ENCODE measurements at regions not wholly inside any gene's neighbourhood (a gene's known extent, or its start where the extent isn't known, plus 50 kb on each side); places are given as distances from the start of the nearest gene placed in this dataset.

DNA sequence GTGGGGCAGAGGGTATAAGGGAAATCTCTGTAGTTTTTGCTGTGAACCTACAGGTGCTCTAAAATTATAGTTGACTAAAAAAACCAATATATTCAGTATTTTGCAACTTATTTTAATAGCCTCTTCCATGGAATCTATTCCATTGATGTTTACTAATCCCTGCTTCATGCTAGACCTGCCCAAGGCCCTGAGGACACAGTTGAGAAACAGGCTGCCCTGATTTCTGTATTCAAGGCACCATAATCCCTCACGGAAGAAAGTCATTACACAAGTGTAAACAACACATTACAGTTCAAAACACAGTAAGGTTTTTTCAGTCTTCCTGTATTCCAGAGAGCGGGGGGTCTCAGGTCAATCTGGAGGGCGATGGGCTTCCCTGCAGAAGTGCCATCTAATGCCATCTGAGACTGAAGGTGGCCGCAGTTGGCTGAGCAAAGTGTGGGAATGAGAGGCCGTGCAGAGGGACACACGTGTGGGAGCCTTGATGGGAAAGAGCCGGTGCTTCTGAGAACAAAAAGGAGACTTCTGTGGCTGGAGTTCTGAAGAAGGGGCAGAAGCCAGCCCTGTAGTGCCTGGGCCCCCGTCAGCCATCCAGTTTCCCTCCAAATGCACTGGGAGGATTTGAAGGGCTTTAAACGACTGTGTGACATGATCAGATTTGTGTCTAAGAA is 146.9 kb downstream of the PTPN20 start:
- no peaks in the 10 kb centered on the region for H3K36me3 Mint-ChIP-seq (ENCODE audit: low read depth)
- H3K27me3 Mint-ChIP-seq = no peaks in the 10 kb centered on the region
- no peak overlapping the region for H3K4me3 Mint-ChIP-seq
- H3K9me3 Mint-ChIP-seq = no peaks in the 10 kb centered on the region
- ChIA-PET POLR2A (no interaction called here), CTCF (no interaction called here)
- ATAC-seq (ENCODE audit: low read depth) (no peak), DNase-seq (no peak)
- no peak overlapping the region for H3K27ac Mint-ChIP-seq
- no peaks in the 10 kb centered on the region for H3K4me1 Mint-ChIP-seq
- TF ChIP-seq, protein P1, sequence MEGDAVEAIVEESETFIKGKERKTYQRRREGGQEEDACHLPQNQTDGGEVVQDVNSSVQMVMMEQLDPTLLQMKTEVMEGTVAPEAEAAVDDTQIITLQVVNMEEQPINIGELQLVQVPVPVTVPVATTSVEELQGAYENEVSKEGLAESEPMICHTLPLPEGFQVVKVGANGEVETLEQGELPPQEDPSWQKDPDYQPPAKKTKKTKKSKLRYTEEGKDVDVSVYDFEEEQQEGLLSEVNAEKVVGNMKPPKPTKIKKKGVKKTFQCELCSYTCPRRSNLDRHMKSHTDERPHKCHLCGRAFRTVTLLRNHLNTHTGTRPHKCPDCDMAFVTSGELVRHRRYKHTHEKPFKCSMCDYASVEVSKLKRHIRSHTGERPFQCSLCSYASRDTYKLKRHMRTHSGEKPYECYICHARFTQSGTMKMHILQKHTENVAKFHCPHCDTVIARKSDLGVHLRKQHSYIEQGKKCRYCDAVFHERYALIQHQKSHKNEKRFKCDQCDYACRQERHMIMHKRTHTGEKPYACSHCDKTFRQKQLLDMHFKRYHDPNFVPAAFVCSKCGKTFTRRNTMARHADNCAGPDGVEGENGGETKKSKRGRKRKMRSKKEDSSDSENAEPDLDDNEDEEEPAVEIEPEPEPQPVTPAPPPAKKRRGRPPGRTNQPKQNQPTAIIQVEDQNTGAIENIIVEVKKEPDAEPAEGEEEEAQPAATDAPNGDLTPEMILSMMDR (IDR thresholded peaks at IDR 0.05) = no peak
- intact Hi-C loops (cut with micrococcal nuclease) = no loop called here

DNA sequence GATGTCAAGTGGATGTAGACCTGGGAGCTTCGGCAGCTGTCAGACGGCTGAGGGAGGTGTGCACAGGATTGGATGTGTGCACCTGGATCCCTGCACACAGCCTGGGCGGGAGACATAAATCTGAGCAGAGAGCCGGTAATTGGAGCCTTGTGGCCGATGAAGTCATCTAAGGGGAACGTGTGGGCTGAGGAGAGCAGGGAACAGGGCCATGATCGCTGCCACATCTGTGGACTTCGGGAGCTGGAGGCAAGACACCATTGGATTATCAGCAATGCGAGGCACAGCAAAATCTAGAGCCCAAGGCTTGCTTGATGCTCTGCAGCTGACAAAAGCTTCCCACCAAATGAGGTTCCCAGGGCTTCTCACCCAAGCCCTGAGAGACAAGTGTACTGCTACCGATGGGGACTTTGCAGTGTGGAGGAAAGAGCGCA is 147.7 kb downstream of the PTPN20 start:
- no peak overlapping the region for H3K4me3 Mint-ChIP-seq
- intact Hi-C loops (cut with micrococcal nuclease) = no loop called here
- no peak overlapping the region for H3K27ac Mint-ChIP-seq
- ATAC-seq (ENCODE audit: low read depth) (no peak), DNase-seq (no peak)
- POLR2A ChIA-PET = no interaction called here
- no peaks in the 10 kb centered on the region for H3K9me3 Mint-ChIP-seq
- H3K4me1 Mint-ChIP-seq = no peaks in the 10 kb centered on the region
- no peaks in the 10 kb centered on the region for H3K27me3 Mint-ChIP-seq
- CTCF ChIA-PET = no interaction called here
- TF ChIP-seq, protein P1 (IDR thresholded peaks at IDR 0.05) = no peak
- H3K36me3 Mint-ChIP-seq (ENCODE audit: low read depth) = no peaks in the 10 kb centered on the region

DNA sequence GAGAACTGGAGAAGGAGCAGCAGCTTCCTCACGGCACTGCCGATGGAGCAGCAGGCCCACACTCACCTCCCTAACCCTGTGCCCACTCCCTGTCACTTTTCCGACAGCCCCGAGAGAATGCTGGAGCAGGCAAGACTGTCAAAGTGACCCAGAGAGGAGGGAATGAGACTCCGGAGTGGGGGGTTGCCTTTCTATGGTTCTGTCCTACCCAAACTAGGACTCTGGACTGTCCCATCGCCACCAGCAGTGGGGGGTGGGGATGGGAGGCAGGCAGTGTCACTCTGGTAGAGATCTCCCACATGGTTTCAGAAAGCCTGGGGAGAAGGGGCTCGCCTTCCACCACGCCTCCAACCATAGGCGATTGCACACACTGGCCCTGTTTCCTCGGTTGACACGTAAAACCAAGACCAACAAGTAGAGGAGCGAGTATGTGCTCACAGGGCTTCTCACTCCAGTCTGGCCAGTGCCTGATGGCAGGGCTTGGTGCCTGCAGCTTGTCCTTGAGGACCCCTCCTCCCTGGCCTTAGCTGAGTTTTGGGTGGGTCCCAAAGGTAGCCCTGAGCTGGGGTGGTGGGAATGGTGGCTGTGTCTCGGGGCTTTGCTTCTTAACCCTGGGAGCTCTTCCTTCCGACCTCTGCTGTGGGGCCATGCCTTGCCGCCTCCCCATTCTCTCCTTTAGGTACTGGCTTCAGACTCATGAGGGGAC is 148.5 kb downstream of the PTPN20 start:
- ATAC-seq (ENCODE audit: low read depth) (no peak), DNase-seq (no peak)
- Mint-ChIP-seq H3K27ac (no peak overlapping the region), H3K27me3 (no peaks in the 10 kb centered on the region), H3K4me1 (no peaks in the 10 kb centered on the region), H3K9me3 (no peaks in the 10 kb centered on the region), H3K4me3 (no peak overlapping the region), H3K36me3 (ENCODE audit: low read depth) (no peaks in the 10 kb centered on the region)
- POLR2A ChIA-PET = no interaction called here
- intact Hi-C loops (cut with micrococcal nuclease) = no loop called here
- TF ChIP-seq, protein P1 (IDR thresholded peaks at IDR 0.05) = no peak
- CTCF ChIA-PET = no interaction called here

DNA sequence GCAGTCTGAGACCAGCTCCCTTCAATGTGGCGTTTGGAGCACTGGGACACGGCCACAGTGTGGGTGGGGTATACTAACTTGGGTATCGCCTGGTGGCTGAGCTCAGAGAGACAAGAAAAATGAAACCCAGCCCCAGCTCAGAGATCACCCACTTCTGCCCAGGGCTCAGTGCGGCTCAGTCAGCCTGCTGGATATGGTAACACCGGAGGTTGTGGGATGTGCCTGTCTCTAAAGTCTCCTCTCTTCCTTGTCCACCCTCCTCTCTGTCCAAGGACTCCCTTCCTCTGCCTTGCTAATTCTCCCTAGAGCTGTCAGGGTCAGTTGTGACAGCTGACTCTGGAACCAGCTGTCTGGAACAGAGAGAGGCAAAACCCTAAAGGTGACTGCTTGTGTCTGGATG is 149.1 kb downstream of the PTPN20 start:
- ChIA-PET POLR2A (no interaction called here), CTCF (no interaction called here)
- H3K36me3 Mint-ChIP-seq (ENCODE audit: low read depth) = no peaks in the 10 kb centered on the region
- TF ChIP-seq, protein P1 (IDR thresholded peaks at IDR 0.05) = no peak
- H3K4me1 Mint-ChIP-seq = no peaks in the 10 kb centered on the region
- no peaks in the 10 kb centered on the region for H3K9me3 Mint-ChIP-seq
- intact Hi-C loops (cut with micrococcal nuclease) = no loop called here
- H3K27ac Mint-ChIP-seq = no peak overlapping the region
- no peaks in the 10 kb centered on the region for H3K27me3 Mint-ChIP-seq
- H3K4me3 Mint-ChIP-seq = no peak overlapping the region
- DNase-seq (no peak), ATAC-seq (ENCODE audit: low read depth) (no peak)

DNA sequence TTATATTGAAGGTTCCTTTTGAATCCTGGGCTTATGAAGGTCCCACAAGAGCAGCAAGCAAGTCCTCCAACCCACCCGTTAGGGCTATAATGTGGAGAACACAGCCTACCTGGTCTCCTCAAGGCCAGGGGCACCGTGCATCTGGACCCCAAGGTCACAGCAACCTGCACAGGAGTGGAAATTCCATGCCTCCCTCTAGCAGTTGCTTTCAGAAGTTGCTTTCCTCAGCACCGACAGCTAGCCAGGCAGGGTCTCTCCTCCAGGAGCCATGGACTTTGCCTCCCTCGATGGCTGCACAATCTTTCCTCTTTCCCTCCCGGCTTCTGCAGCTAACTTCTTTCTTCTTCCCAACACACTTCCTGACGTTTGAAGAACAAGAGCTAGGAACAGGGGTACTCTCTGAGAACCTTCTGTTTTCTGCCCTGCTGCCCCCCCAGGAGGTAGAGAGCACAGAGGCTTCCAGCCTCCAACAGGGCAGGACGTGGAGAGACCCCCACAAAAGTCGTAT is 149.8 kb downstream of the PTPN20 start:
- intact Hi-C loops (cut with micrococcal nuclease) = no loop called here
- CTCF ChIA-PET = interaction anchor here (0.5 kb wide), 1 partner anchor 140 kb away, joined by 3 read pairs; no protein-coding TSS in a partner anchor
- H3K9me3 Mint-ChIP-seq = no peaks in the 10 kb centered on the region
- no peak overlapping the region for H3K27ac Mint-ChIP-seq
- H3K27me3 Mint-ChIP-seq = no peaks in the 10 kb centered on the region
- H3K4me3 Mint-ChIP-seq = no peak overlapping the region
- TF ChIP-seq, protein P1 (IDR thresholded peaks at IDR 0.05) = no peak
- POLR2A ChIA-PET = no interaction called here
- H3K4me1 Mint-ChIP-seq = no peaks in the 10 kb centered on the region
- H3K36me3 Mint-ChIP-seq (ENCODE audit: low read depth) = no peaks in the 10 kb centered on the region
- ATAC-seq (ENCODE audit: low read depth) = no peak
- DNase-seq = no peak

All from activated B cell treated with CpG ODN at 0.5 μM for 24 hours (primary cell).